ENCODE measurements at regions not wholly inside any gene's neighbourhood (a gene's known extent, or its start where the extent isn't known, plus 50 kb on each side); places are given as distances from the start of the nearest gene placed in this dataset.

- no peak for DNase-seq
These were observed 284.9 kb upstream of the WWC1 start for GRCh38 chr5:168006456-168007130.

GRCh38 chr5:168007286-168007685, 284.2 kb upstream of the WWC1 start:
- DNase-seq, result no peak

- no peak for DNase-seq
These were observed 282.9 kb upstream of the WWC1 start for GRCh38 chr5:168008555-168008954.

- no peak for DNase-seq
These were observed 280.3 kb upstream of the WWC1 start for GRCh38 chr5:168011096-168011495.

- no peak for DNase-seq
These were observed 279.4 kb upstream of the WWC1 start for GRCh38 chr5:168012006-168012405.

- DNase-seq, result no peak
These were observed 277.9 kb upstream of the WWC1 start for GRCh38 chr5:168013546-168013945.

- DNase-seq, result no peak
These were observed 276.9 kb upstream of the WWC1 start for GRCh38 chr5:168014433-168015123.

GRCh38 chr5:168015506-168015905, 275.9 kb upstream of the WWC1 start:
- no peak for DNase-seq

- no peak for DNase-seq
These were observed 274.1 kb upstream of the WWC1 start for GRCh38 chr5:168017313-168017712.

- DNase-seq, result no peak
These were observed 272.3 kb upstream of the WWC1 start for GRCh38 chr5:168019143-168019542.

GRCh38 chr5:168020542-168021294, 270.7 kb upstream of the WWC1 start:
- DNase-seq, result no peak

- DNase-seq, result no peak
These were observed 268.8 kb upstream of the WWC1 start for GRCh38 chr5:168022446-168023169.

GRCh38 chr5:168023191-168023590, 268.3 kb upstream of the WWC1 start:
- DNase-seq, result no peak

GRCh38 chr5:168024306-168024705, 267.1 kb upstream of the WWC1 start:
- DNase-seq, result no peak

GRCh38 chr5:168027007-168027406, 264.4 kb upstream of the WWC1 start:
- DNase-seq, result no peak

- DNase-seq, result no peak
These were observed 260.5 kb upstream of the WWC1 start for GRCh38 chr5:168030912-168031311.

GRCh38 chr5:168031614-168032013, 259.8 kb upstream of the WWC1 start:
- DNase-seq, result no peak

GRCh38 chr5:168039039-168039438, 252.4 kb upstream of the WWC1 start:
- no peak for DNase-seq

- no peak for DNase-seq
These were observed 251.7 kb upstream of the WWC1 start for GRCh38 chr5:168039566-168040248.

GRCh38 chr5:168041583-168041982, 249.9 kb upstream of the WWC1 start:
- no peak for DNase-seq

- no peak for DNase-seq
These were observed 249.0 kb upstream of the WWC1 start for GRCh38 chr5:168042284-168043068.

- DNase-seq, result no peak
These were observed 245.3 kb upstream of the WWC1 start for GRCh38 chr5:168046163-168046562.

Measured in CD4-positive, alpha-beta T cell treated with Interleukin-6 for 4 hours (primary cell).